Heart left ventricle (tissue), 16 donors: ENCODE measurements at regions not wholly inside any gene's neighbourhood (a gene's known extent, or its start where the extent isn't known, plus 50 kb on each side); places are given as distances from the start of the nearest gene placed in this dataset.

Experiments used
- ATAC-seq, 4 donors: fragments of 200-7000 bp; cut with Tn5 transposase; one replicate each; pipeline ENCODE4 v1.9.1; 2020 to 2022; ENCODE audit warnings: moderate library complexity in 4 of 4, mild to moderate bottlenecking in 3 of 4, moderate number of reproducible peaks in 1 of 4
- DNase-seq, 5 donors: peaks; one replicate each; pipeline ENCODE4 v3.0.0-alpha.2; 2020
- H3K27ac ChIP-seq, 12 donors: fragments of 200-600 bp; sonication (generic) in 4 of 12; one replicate each; pipeline versions ENCODE4 v1.5.0 to v1.8.0; 2016 to 2022; ENCODE audit warnings: mild to moderate bottlenecking in 2 of 12
- H3K27me3 ChIP-seq, 9 donors: fragments of 200-600 bp; sonication (generic) in 2 of 9; one replicate each; pipeline versions ENCODE4 v1.5.1 to v1.8.0; 2016 to 2022; ENCODE audit warnings: mild to moderate bottlenecking in 3 of 9
- H3K36me3 ChIP-seq, 9 donors: fragments of 200-600 bp; sonication (generic) in 2 of 9; one replicate each; pipeline versions ENCODE4 v1.5.0 to v1.8.0; 2018 to 2022; ENCODE audit warnings: mild to moderate bottlenecking in 2 of 9
- H3K4me1 ChIP-seq, 12 donors: fragments of 200-600 bp; sonication (generic) in 4 of 12; one replicate each; pipeline versions ENCODE4 v1.5.0 to v1.8.0; 2016 to 2022; ENCODE audit warnings: mild to moderate bottlenecking in 3 of 12
- H3K4me3 ChIP-seq, 12 donors: fragments of 200-600 bp; sonication (generic) in 4 of 12; one replicate each; pipeline versions ENCODE4 v1.5.0 to v1.8.0; 2017 to 2022; ENCODE audit warnings: mild to moderate bottlenecking in 9 of 12, moderate library complexity in 4 of 12
- H3K9me3 ChIP-seq, 12 donors: fragments of 200-600 bp; sonication (generic) in 4 of 12; one replicate each; pipeline versions ENCODE4 v1.5.0 to v1.8.0; 2016 to 2022; ENCODE audit warnings: mild to moderate bottlenecking in 1 of 12
- CTCF ChIP-seq, 12 donors: fragments of 200-600 bp; sonication (generic) in 4 of 12; IDR thresholded peaks; one replicate each; pipeline versions ENCODE4 v1.5.0 to v1.8.0; 2018 to 2022; ENCODE audit warnings: antibody characterized with exemption in 12 of 12, mild to moderate bottlenecking in 5 of 12
- POLR2A ChIP-seq, 2 donors: fragments of 450-650 bp; IDR thresholded peaks; one replicate each; pipeline ENCODE4 v1.6.1; 2017; ENCODE audit warnings: antibody characterized with exemption in 2 of 2, mild to moderate bottlenecking in 2 of 2, moderate library complexity in 2 of 2
- WGBS, 4 donors: extraction: QIAGEN DNeasy Blood & Tissue Kit in 2 of 4; methylation state at CpG; one replicate each; pipeline versions ENCODE4 v1.1.5 to v1.1.7; 2013 to 2018; 5-methylcytosine and 5-hydroxymethylcytosine counted together
- intact Hi-C, 10 donors: fragments of 100-400 bp; cut with DNase I; formaldehyde crosslinking; loops; one replicate each; pipeline versions ENCODE4 v1.11.1 to v1.14.2; 2022
- donor health status: ischemic (EF 13 %, LVEDD 7.1; RV severe dilation, severe dysfunction).
- donor health status: healthy with polysubstance abuse.
- donor health status: DM: no; HTN: yes; CAD: no.
- donor health status: DM: no; HTN: no; CAD: no.
- donor health status: ischemic (EF 25% LVEDD 6.9; RV normal size, moderate dysfunction).
- donor health status: ischemic (EF 25% LVEDD 5.7; RV mildly dilated, moderate dysfunction).
- donor health status: healthy.
- donor health status: DM: yes; HTN: yes; CAD: no.
- donor health status: ischemic (EF 35%, LVEDD 5.7; RV mildly dilated, moderate dysfunction).
- donor health status: nonischemic (EF 11% LVEDD 7.7; RV severe dilation, severe dysfunction).
- donor health status: DM: yes; HTN: yes; CAD: no.
- donor health status: PGD.
- donor health status: ischemic (EF 29% LVEDD 5.4; RV normal size, mild dysfunction).
- donor health status: nonischemic (EF 23%, LVEDD 6.1; RV moderate dilation, normal function).

DNA sequence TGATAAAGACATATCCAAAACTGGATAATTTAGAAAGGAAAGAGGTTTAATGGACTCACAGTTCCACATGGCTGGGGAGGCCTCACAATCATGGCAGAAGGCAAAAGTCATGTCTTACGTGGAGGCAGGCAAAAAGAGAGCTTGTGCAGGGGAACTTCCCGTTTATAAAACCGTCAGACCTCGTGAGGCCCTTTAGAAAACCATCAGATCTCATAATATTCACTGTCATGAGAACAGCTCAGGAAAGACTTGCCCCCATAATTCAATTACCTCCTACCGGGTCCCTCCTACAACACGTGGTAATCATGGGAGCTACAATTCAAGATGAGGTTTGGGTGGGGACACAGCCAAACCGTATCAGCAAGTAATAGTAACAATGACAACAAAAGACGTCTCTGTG is 88.2 kb upstream of the SLC25A33 start:
- H3K27me3 ChIP-seq, result peaks cover 0 to 5% (median 0%) of the 10 kb centered on the region in 9 donors
- H3K4me3 ChIP-seq, result no peak overlapping the region
- H3K27ac ChIP-seq, result no peak overlapping the region
- H3K36me3 ChIP-seq, result no peaks in the 10 kb centered on the region
- ATAC-seq, result no peak
- peaks cover 0 to 30% (median 18%) of the 10 kb centered on the region in 12 donors for H3K4me1 ChIP-seq
- DNase-seq, result no peak
- intact Hi-C loops, result loop anchor here in 4 of 10 donors (2.0 to 10.0 kb wide), 5 partner anchors 22 to 186 kb away; partner anchors contain the start of gene SPSB1 (in 1 of the 4)
- 87 to 90% (median 88%) methylated on average over 8 of the region's 8 CpGs for WGBS, 4 donors
- H3K9me3 ChIP-seq, result no peaks in the 10 kb centered on the region
- TF ChIP-seq CTCF (IDR thresholded peaks at IDR 0.05), result no peak
- TF ChIP-seq POLR2A (IDR thresholded peaks at IDR 0.05), result no peak

DNA sequence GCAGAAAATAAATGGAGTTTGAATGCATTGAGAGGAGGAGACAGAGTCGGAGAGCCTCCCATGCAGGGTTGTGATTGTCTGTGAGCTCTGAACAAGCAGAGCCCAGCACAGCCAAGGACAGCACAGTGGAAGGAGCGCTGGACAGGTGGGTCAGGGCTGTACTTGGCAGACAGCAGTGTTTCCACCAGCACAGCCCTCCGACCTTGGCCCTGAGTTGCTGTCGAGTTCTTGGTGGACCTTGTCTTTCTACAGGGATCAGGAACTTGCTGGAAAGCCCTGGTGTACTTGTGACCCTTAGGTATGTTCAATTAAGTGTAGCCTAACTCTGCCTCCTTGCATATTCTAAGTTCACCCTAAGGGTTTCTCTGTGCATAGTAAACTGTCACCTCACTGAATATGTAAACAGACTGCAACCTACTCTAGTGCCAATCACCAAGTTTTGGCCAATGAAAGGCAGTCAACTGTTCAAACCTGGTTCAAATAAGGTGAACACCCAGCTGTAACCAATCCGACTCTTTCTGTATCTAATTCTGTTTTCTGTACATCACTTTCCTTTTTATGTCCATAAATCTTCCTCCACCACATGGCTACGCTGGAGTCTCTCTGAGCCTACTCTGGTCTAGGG is 86.6 kb upstream of the SLC25A33 start:
- H3K36me3 ChIP-seq, result no peaks in the 10 kb centered on the region
- ATAC-seq, result no peak
- H3K27me3 ChIP-seq, result peaks cover 0 to 5% (median 0%) of the 10 kb centered on the region in 9 donors
- H3K4me1 ChIP-seq, result peaks cover 0 to 30% (median 18%) of the 10 kb centered on the region in 12 donors
- intact Hi-C loops, result loop anchor here in 3 of 10 donors (5.0 to 10.0 kb wide), 4 partner anchors 78 to 188 kb away; partner anchors contain the start of gene SPSB1 (in 1 of the 3)
- TF ChIP-seq POLR2A (IDR thresholded peaks at IDR 0.05), result no peak
- no peak for TF ChIP-seq CTCF (IDR thresholded peaks at IDR 0.05)
- H3K9me3 ChIP-seq, result no peaks in the 10 kb centered on the region
- H3K27ac ChIP-seq, result no peak overlapping the region
- peak in 1 of 5 donors; percentile 14 for DNase-seq
- H3K4me3 ChIP-seq, result no peak overlapping the region
- 73 to 87% (median 78%) methylated on average over 6 of the region's 6 CpGs for WGBS, 4 donors

- Histone ChIP-seq H3K27me3 (peaks cover 0 to 3% (median 0%) of the 10 kb centered on the region in 9 donors), H3K4me1 (peaks cover 0 to 27% (median 15%) of the 10 kb centered on the region in 12 donors), H3K9me3 (no peaks in the 10 kb centered on the region), H3K4me3 (no peak overlapping the region), H3K27ac (no peak overlapping the region), H3K36me3 (no peaks in the 10 kb centered on the region)
- DNase-seq, result peak in 1 of 5 donors; percentile 38
- no peak for ATAC-seq
- intact Hi-C loops, result loop anchor here in 3 of 10 donors (5.0 to 10.0 kb wide), 4 partner anchors 79 to 189 kb away; partner anchors contain the start of gene SPSB1 (in 1 of the 3)
- 86 to 95% (median 94%) methylated on average over 13 of the region's 13 CpGs for WGBS, 4 donors
- TF ChIP-seq POLR2A (IDR thresholded peaks at IDR 0.05), result no peak
- TF ChIP-seq CTCF (IDR thresholded peaks at IDR 0.05), result no peak
Measured at GRCh38 chr1:9453375-9453774, 85.9 kb upstream of the SLC25A33 start.

- H3K9me3 ChIP-seq, result no peaks in the 10 kb centered on the region
- ATAC-seq (no peak), DNase-seq (peak in 1 of 5 donors; percentile 27)
- H3K36me3 ChIP-seq, result no peaks in the 10 kb centered on the region
- TF ChIP-seq POLR2A (IDR thresholded peaks at IDR 0.05) (no peak), CTCF (IDR thresholded peaks at IDR 0.05) (no peak)
- no peaks in the 10 kb centered on the region for H3K27me3 ChIP-seq
- H3K4me3 ChIP-seq, result no peak overlapping the region
- H3K4me1 ChIP-seq, result peaks cover 0 to 21% (median 10%) of the 10 kb centered on the region in 12 donors
- no peak overlapping the region for H3K27ac ChIP-seq
- 66 to 78% (median 69%) methylated on average over 13 of the region's 13 CpGs for WGBS, 4 donors
- intact Hi-C loops, result loop anchor here in 4 of 10 donors (2.0 to 10.0 kb wide), 5 partner anchors 79 to 189 kb away; partner anchors contain the start of gene SPSB1 (in 1 of the 4)
Measured at GRCh38 chr1:9453779-9454418, 85.4 kb upstream of the SLC25A33 start.
